Fibroblast of villous mesenchyme (primary cell): ENCODE measurements at regions not wholly inside any gene's neighbourhood (a gene's known extent, or its start where the extent isn't known, plus 50 kb on each side); places are given as distances from the start of the nearest gene placed in this dataset.

Source experiments
- DNase-seq: peaks from one replicate; pipeline ENCODE4 v3.0.0-alpha.2; 2010; ENCODE audit warnings: low read depth
- H3K4me3 ChIP-seq: 2 replicates; pipeline ENCODE4 v1.5.1; 2011; ENCODE audit warnings: low read depth, mild to moderate bottlenecking, low read length
- TF ChIP-seq, protein P1 (sequence below): IDR thresholded peaks from 2 replicates; pipeline ENCODE4 v1.5.1; 2012; ENCODE audit warnings: low read depth, mild to moderate bottlenecking, low read length; ENCODE audit not compliant: insufficient read depth

- TF ChIP-seq, protein P1, sequence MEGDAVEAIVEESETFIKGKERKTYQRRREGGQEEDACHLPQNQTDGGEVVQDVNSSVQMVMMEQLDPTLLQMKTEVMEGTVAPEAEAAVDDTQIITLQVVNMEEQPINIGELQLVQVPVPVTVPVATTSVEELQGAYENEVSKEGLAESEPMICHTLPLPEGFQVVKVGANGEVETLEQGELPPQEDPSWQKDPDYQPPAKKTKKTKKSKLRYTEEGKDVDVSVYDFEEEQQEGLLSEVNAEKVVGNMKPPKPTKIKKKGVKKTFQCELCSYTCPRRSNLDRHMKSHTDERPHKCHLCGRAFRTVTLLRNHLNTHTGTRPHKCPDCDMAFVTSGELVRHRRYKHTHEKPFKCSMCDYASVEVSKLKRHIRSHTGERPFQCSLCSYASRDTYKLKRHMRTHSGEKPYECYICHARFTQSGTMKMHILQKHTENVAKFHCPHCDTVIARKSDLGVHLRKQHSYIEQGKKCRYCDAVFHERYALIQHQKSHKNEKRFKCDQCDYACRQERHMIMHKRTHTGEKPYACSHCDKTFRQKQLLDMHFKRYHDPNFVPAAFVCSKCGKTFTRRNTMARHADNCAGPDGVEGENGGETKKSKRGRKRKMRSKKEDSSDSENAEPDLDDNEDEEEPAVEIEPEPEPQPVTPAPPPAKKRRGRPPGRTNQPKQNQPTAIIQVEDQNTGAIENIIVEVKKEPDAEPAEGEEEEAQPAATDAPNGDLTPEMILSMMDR = no peak
- no peak overlapping the region for H3K4me3 ChIP-seq
- no peak for DNase-seq
These were observed 62.0 kb upstream of the EGFR start for GRCh38 chr7:54956865-54957264.

- DNase-seq = no peak
- H3K4me3 ChIP-seq = no peak overlapping the region
- TF ChIP-seq, protein P1 = no peak
These were observed 58.3 kb upstream of the EGFR start for GRCh38 chr7:54960517-54960916.

DNA sequence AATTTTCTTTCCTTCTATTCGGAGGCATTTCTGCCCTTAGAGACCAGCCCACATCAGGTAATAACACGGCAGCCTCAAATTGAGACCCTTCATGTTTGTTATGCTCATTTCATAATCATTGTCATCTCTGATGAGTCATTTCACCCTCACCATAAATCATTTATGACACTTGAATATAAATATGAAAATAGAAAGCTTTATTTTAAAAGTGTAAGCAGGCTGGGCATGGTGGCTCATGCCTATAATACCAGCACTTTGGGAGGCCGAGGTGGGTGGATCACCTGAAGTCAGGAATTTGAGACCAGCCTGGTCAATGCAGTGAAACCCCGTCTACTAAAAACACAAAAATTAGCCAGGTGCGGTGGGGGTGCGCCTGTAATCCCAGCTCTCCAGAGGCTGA lies 57.4 kb upstream of the EGFR start:
- no peak overlapping the region for H3K4me3 ChIP-seq
- peak; percentile 14 for DNase-seq
- TF ChIP-seq, protein P1 = no peak

DNA sequence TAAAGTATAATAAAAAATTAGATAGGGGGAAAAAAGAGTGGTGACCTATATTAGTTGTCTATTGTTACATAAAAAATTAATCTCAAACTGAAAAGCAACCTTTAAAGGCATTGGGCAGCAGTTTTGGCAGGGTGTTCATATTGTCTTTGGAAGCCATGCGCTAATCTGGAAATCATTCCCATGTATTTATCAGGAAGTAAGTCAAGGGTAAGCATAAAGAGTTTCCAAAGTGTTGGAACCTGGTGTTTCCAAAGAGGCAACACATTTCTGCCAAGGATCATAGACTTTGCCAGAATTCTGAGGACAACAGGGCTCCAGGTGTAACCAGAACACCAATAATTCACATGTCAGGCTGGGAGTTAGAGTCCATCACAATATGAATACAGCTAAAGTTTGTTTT lies 55.7 kb upstream of the EGFR start:
- no peak overlapping the region for H3K4me3 ChIP-seq
- no peak for DNase-seq
- TF ChIP-seq, protein P1 = no peak

DNA sequence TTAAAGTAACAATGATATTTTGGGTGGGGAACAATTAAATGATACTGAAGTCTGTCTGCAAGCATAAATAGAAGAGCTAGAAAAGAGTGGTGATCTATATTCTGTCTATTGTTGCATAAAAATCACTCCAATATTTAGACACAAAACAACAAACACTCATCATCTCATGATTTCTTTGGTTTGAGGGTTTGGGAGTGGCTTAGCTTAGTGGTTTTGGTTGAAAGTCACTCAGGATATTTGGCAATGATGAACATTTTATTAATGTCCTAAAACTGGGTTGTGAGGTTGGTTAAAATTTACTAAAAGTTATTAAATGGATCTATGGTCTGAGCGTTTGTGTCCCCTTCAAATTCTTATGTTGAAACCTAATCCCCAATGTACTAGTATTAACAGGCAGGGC lies 54.7 kb upstream of the EGFR start:
- H3K4me3 ChIP-seq = no peak overlapping the region
- DNase-seq = no peak
- TF ChIP-seq, protein P1 = no peak

- TF ChIP-seq, protein P1 = no peak
- no peak for DNase-seq
- H3K4me3 ChIP-seq = no peak overlapping the region
These were observed 51.4 kb upstream of the EGFR start for GRCh38 chr7:54967377-54967776.

GRCh38 chr7:54968018-54968417 lies 50.8 kb upstream of the EGFR start:
- no peak overlapping the region for H3K4me3 ChIP-seq
- DNase-seq = no peak
- TF ChIP-seq, protein P1 = no peak
